GM12878 (cell line): ENCODE measurements at regions not wholly inside any gene's neighbourhood (a gene's known extent, or its start where the extent isn't known, plus 50 kb on each side); places are given as distances from the start of the nearest gene placed in this dataset.

Source experiments
- ATAC-seq: fragments of 200-7000 bp; cut with Tn5 transposase; 3 replicates; pipeline ENCODE4 v1.9.1; 2020; ENCODE audit warnings: mild to moderate bottlenecking, moderate library complexity
- BruUV-seq: library from RNA; stranded (reverse); fragments of 400-500 nt; replicated peaks from 2 replicates; lab custom pipeline; 2021; lab: Mats Ljungman, UMichigan
- CTCF ChIA-PET: fragments of 300-600 bp; sonication (Branson Sonifier 250); formaldehyde crosslinking; extraction: SDS; loops from one replicate; lab custom pipeline; 2021; ENCODE audit warnings: inconsistent platforms; lab: Yijun Ruan, JAX
- POLR2A ChIA-PET: fragments of 350-600 bp; formaldehyde crosslinking; extraction: SDS; loops from one replicate; lab custom pipeline; 2021; ENCODE audit warnings: inconsistent platforms; lab: Charles Lee
- RAD21 ChIA-PET: fragments of 300-600 bp; sonication (Branson Sonifier 250); formaldehyde crosslinking; loops from one replicate; lab custom pipeline; 2023; ENCODE audit warnings: antibody characterized with exemption; ENCODE audit not compliant: unreplicated experiment; lab: Charles Lee
- SMC1A ChIA-PET: fragments of 300-600 bp; sonication (Branson Sonifier 250); formaldehyde crosslinking; loops from one replicate; lab custom pipeline; 2023; ENCODE audit not compliant: unreplicated experiment, uncharacterized antibody; lab: Charles Lee
- DNase-seq: peaks from one replicate; pipeline ENCODE4 v3.0.0-alpha.2; 2011; ENCODE audit warnings: low read depth, low spot score
- FAIRE-seq: peaks from 3 replicates; lab custom pipeline; 2011; peaks lifted over from hg19 to GRCh38; lab: Jason Lieb, UNC
- H2AFZ ChIP-seq: 2 replicates; pipeline ENCODE4 v1.6.0; 2011; ENCODE audit warnings: low read depth, low read length, control low read depth; ENCODE audit not compliant: control insufficient read depth
- H3K27ac ChIP-seq: 2 replicates; pipeline ENCODE4 v1.5.1; 2011; ENCODE audit warnings: control low read depth; ENCODE audit not compliant: control insufficient read depth, insufficient read depth
- H3K27me3 ChIP-seq, 2 experiments: replicated peaks in 1 of 2; 2 replicates each; pipeline versions ENCODE4 v1.6.0 to v1.6.1; 2011; ENCODE audit warnings: low read length in 1 of 2; ENCODE audit not compliant: control insufficient read depth in 2 of 2, insufficient read depth in 2 of 2
- H3K36me3 ChIP-seq, 2 experiments: 2 replicates each; pipeline ENCODE4 v1.5.1; 2011; ENCODE audit warnings: low read length in 1 of 2; ENCODE audit not compliant: control insufficient read depth in 2 of 2, insufficient read depth in 2 of 2
- H3K4me1 ChIP-seq: 2 replicates; pipeline ENCODE4 v1.6.1; 2011; ENCODE audit warnings: mild to moderate bottlenecking, low read length, moderate library complexity, mixed read lengths; ENCODE audit not compliant: control insufficient read depth, insufficient read depth
- H3K4me2 ChIP-seq: 2 replicates; pipeline ENCODE4 v1.6.0; 2011; ENCODE audit warnings: control low read depth; ENCODE audit not compliant: control insufficient read depth, insufficient read depth
- H3K4me3 ChIP-seq: fragments of 200-600 bp; sonication (generic); 2 replicates; pipeline ENCODE4 v1.5.1; 2016
- H3K79me2 ChIP-seq: 2 replicates; pipeline ENCODE4 v1.6.0; 2011; ENCODE audit warnings: low read length; ENCODE audit not compliant: control insufficient read depth, insufficient read depth
- H3K9ac ChIP-seq: 2 replicates; pipeline ENCODE4 v1.8.0; 2011; ENCODE audit warnings: low read length, control low read depth, mixed read lengths; ENCODE audit not compliant: control insufficient read depth, insufficient read depth
- H3K9me3 ChIP-seq: replicated peaks from 3 replicates; pipeline ENCODE4 v1.5.1; 2011; ENCODE audit warnings: mild to moderate bottlenecking, low read length; ENCODE audit not compliant: control insufficient read depth, insufficient read depth
- H4K20me1 ChIP-seq: 2 replicates; pipeline ENCODE4 v1.6.0; 2011; ENCODE audit not compliant: control insufficient read depth, insufficient read depth
- CHD1 ChIP-seq: IDR thresholded peaks from 2 replicates; pipeline ENCODE4 v1.6.1; 2012; ENCODE audit warnings: low read depth, low read length, improper control_type of control experiment
- DPF2 ChIP-seq: fragments of 450-650 bp; IDR thresholded peaks from 2 replicates; pipeline ENCODE4 v1.6.1; 2017; ENCODE audit warnings: mild to moderate bottlenecking
- E4F1 ChIP-seq: fragments of 450-650 bp; IDR thresholded peaks from 2 replicates; pipeline ENCODE4 v1.6.1; 2018; ENCODE audit warnings: borderline replicate concordance, mild to moderate bottlenecking; ENCODE audit not compliant: partially characterized antibody
- ETV6 ChIP-seq, 2 experiments: fragments of 450-650 bp in 1 of 2; IDR thresholded peaks in 1 of 2; conservative IDR thresholded peaks in 1 of 2; 2 replicates each; pipeline ENCODE4 v1.6.1; 2014; ENCODE audit warnings: antibody characterized with exemption in 1 of 2, borderline replicate concordance in 1 of 2, low read depth in 1 of 2, mild to moderate bottlenecking in 1 of 2, moderate library complexity in 1 of 2
- HDAC2 ChIP-seq: fragments of 200-600 bp; sonication (generic); IDR thresholded peaks from 2 replicates; pipeline ENCODE4 v1.6.1; 2017
- HSF1 ChIP-seq: fragments of 150-350 bp; IDR thresholded peaks from 2 replicates; pipeline ENCODE4 v1.6.1; 2014; ENCODE audit warnings: mild to moderate bottlenecking, low read depth, low read length
- LARP7 ChIP-seq: fragments of 450-650 bp; IDR thresholded peaks from 2 replicates; pipeline ENCODE4 v1.6.1; 2017; ENCODE audit warnings: mild to moderate bottlenecking
- MEF2A ChIP-seq: IDR thresholded peaks from 2 replicates; pipeline ENCODE4 v1.6.1; 2011; ENCODE audit warnings: low read depth, mild to moderate bottlenecking, low read length, moderate library complexity; ENCODE audit not compliant: insufficient read depth
- NR2C2 ChIP-seq: IDR thresholded peaks from 2 replicates; pipeline ENCODE4 v1.6.1; 2011; ENCODE audit warnings: borderline replicate concordance, low read depth; ENCODE audit not compliant: control insufficient read depth, insufficient read length
- PBX3 ChIP-seq: IDR thresholded peaks from 2 replicates; pipeline ENCODE4 v1.6.1; 2011; ENCODE audit warnings: mild to moderate bottlenecking, low read depth, low read length, moderate library complexity; ENCODE audit not compliant: insufficient replicate concordance
- POLR2A ChIP-seq: IDR thresholded peaks from 2 replicates; pipeline ENCODE4 v1.6.1; 2011; ENCODE audit warnings: low read depth, mild to moderate bottlenecking, low read length
- SIX5 ChIP-seq: IDR thresholded peaks from 2 replicates; pipeline ENCODE4 v1.6.1; 2011; ENCODE audit warnings: mild to moderate bottlenecking, low read depth, low read length, moderate library complexity; ENCODE audit not compliant: severe bottlenecking
- USF1 ChIP-seq: IDR thresholded peaks from 2 replicates; pipeline ENCODE4 v1.6.1; 2011; ENCODE audit warnings: borderline replicate concordance, low read depth, mild to moderate bottlenecking, moderate library complexity, mixed read lengths, low read length; ENCODE audit not compliant: insufficient read depth; ENCODE audit errors: extremely low read length
- ZNF24 ChIP-seq: fragments of 450-650 bp; IDR thresholded peaks from 2 replicates; pipeline ENCODE4 v1.6.1; 2017; ENCODE audit warnings: antibody characterized with exemption, mild to moderate bottlenecking
- WGBS: methylation state at CpG from one replicate; pipeline ENCODE4 v1.1.6; 2016; ENCODE audit warnings: low lambda C conversion rate; ENCODE audit not compliant: insufficient replicate concordance, insufficient coverage; ENCODE audit errors: missing lambda C conversion rate; 5-methylcytosine and 5-hydroxymethylcytosine counted together
- in situ Hi-C: fragments of 300-500 bp; cut with MboI; formaldehyde crosslinking; loops from 9 replicates; pipeline ENCODE4 v1.14.3; 2018; ENCODE audit warnings: mixed read lengths
- intact Hi-C: fragments of 100-400 bp; cut with micrococcal nuclease; formaldehyde crosslinking; loops from one replicate; pipeline ENCODE4 v1.14.2; 2022; ENCODE audit not compliant: unreplicated experiment

GRCh38 chr2:145601361-145601925 lies 1081.5 kb upstream of the ZEB2 start (continued):
- TF ChIP-seq HSF1 (no peak), NR2C2 (no peak)

- H3K27me3 ChIP-seq: no peaks in the 10 kb centered on the region
- H3K9ac ChIP-seq: no peak overlapping the region
- in situ Hi-C loops (no loop called here), intact Hi-C loops (no loop called here)
- no peaks in the 10 kb centered on the region for H4K20me1 ChIP-seq
- H3K27ac ChIP-seq: no peak overlapping the region
- no peaks in the 10 kb centered on the region for H3K9me3 ChIP-seq
- DNase-seq: no peak
- ChIA-PET POLR2A (no interaction called here), CTCF (no interaction called here), RAD21 (no interaction called here), SMC1A (no interaction called here)
- H3K36me3 ChIP-seq: no peaks in the 10 kb centered on the region
- H3K79me2 ChIP-seq: no peaks in the 10 kb centered on the region
- ATAC-seq: no peak
- BruUV-seq: no TSS peak
- no peak overlapping the region for H2AFZ ChIP-seq
- 91% methylated on average over 1 of the region's 1 CpG for WGBS
- no peak overlapping the region for H3K4me2 ChIP-seq
- H3K4me3 ChIP-seq: no peak overlapping the region
- peaks cover 3% of the 10 kb centered on the region; the same call in 1 of the 2 replicates for H3K4me1 ChIP-seq
- no peak for FAIRE-seq
- TF ChIP-seq LARP7 (no peak), E4F1 (no peak), USF1 (no peak), ZNF24 (no peak), ETV6 (conservative IDR thresholded peaks at IDR 0.05 in 1 of 2, IDR thresholded peaks at IDR 0.05 in 1 of 2; ENCODE audit: borderline replicate concordance in 1 of 2, low read depth in 1 of 2) (no peak), HDAC2 (no peak), POLR2A (no peak), CHD1 (no peak), SIX5 (no peak), PBX3 (no peak), MEF2A (no peak), DPF2 (no peak)
Observed at GRCh38 chr2:145600811-145601210, 1080.9 kb upstream of the ZEB2 start.
